ENCODE measurements at regions not wholly inside any gene's neighbourhood (a gene's known extent, or its start where the extent isn't known, plus 50 kb on each side); places are given as distances from the start of the nearest gene placed in this dataset.

DNA sequence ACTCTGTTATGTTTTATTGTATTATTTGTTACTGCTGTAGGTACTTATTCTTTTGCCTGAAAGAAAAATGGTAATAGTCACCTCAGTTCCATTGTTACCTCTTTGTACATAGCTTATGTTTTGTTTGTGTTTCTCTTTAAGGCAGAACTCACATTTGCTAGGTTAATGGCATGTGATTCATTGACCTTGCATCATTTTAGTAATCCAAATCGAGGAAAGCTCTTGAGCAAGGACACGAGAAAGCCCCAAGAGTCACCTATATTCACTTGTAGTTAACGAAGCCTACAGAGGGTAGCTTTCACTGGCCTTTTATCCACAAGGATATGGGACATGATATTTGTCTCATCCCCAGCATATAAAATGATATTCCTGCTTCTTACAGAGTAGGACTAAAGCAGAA is 1765.2 kb downstream of the NCAM2 start:
- TF ChIP-seq, protein P1, sequence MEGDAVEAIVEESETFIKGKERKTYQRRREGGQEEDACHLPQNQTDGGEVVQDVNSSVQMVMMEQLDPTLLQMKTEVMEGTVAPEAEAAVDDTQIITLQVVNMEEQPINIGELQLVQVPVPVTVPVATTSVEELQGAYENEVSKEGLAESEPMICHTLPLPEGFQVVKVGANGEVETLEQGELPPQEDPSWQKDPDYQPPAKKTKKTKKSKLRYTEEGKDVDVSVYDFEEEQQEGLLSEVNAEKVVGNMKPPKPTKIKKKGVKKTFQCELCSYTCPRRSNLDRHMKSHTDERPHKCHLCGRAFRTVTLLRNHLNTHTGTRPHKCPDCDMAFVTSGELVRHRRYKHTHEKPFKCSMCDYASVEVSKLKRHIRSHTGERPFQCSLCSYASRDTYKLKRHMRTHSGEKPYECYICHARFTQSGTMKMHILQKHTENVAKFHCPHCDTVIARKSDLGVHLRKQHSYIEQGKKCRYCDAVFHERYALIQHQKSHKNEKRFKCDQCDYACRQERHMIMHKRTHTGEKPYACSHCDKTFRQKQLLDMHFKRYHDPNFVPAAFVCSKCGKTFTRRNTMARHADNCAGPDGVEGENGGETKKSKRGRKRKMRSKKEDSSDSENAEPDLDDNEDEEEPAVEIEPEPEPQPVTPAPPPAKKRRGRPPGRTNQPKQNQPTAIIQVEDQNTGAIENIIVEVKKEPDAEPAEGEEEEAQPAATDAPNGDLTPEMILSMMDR (IDR thresholded peaks at IDR 0.05; ENCODE audit: insufficient read depth, low read length, poor library complexity, severe bottlenecking): no peak
- no peak for TF ChIP-seq EZH2phosphoT487 (conservative IDR thresholded peaks at IDR 0.05; ENCODE audit: low read length)
